Esophagus muscularis mucosa (tissue), 4 donors: ENCODE measurements at regions not wholly inside any gene's neighbourhood (a gene's known extent, or its start where the extent isn't known, plus 50 kb on each side); places are given as distances from the start of the nearest gene placed in this dataset.

ENCODE experiments used
- DNase-seq: peaks from one replicate; pipeline ENCODE4 v3.0.0-alpha.2; 2017; ENCODE audit errors: extremely low spot score
- H3K27ac ChIP-seq, 4 donors: fragments of 200-600 bp; sonication (generic); replicated peaks in 1 of 4; 1 replicate in 3 of 4; 2 replicates in 1 of 4; pipeline ENCODE4 v1.5.1; 2016 to 2019; ENCODE audit warnings: mild to moderate bottlenecking in 1 of 4
- H3K27me3 ChIP-seq, 4 donors: fragments of 200-600 bp; sonication (generic); one replicate each; pipeline versions ENCODE4 v1.5.1 to v1.6.0; 2016 to 2019
- H3K36me3 ChIP-seq, 4 donors: fragments of 200-600 bp; sonication (generic); one replicate each; pipeline ENCODE4 v1.5.1; 2016 to 2019
- H3K4me1 ChIP-seq, 4 donors: fragments of 200-600 bp; sonication (generic); one replicate each; pipeline ENCODE4 v1.5.1; 2016 to 2019
- H3K4me3 ChIP-seq, 4 donors: fragments of 200-600 bp; sonication (generic); 1 replicate in 2 of 4; 2 replicates in 2 of 4; pipeline ENCODE4 v1.5.1; 2016 to 2019; ENCODE audit warnings: mild to moderate bottlenecking in 4 of 4, moderate library complexity in 1 of 4
- H3K9me3 ChIP-seq, 4 donors: fragments of 200-600 bp; sonication (generic); 1 replicate in 3 of 4; 2 replicates in 1 of 4; pipeline ENCODE4 v1.5.1; 2016 to 2019
- EP300 ChIP-seq: sonication (generic); formaldehyde crosslinking; IDR thresholded peaks from one replicate; pipeline ENCODE4 v1.6.1; 2017; ENCODE audit warnings: antibody characterized with exemption
- POLR2A ChIP-seq: fragments of 450-650 bp; IDR thresholded peaks from one replicate; pipeline ENCODE4 v1.6.1; 2017; ENCODE audit warnings: antibody characterized with exemption, moderate library complexity, mild to moderate bottlenecking, low read depth
- POLR2AphosphoS5 ChIP-seq, 2 donors: sonication (generic); formaldehyde crosslinking; IDR thresholded peaks; one replicate each; pipeline ENCODE4 v1.6.1; 2017; ENCODE audit warnings: antibody characterized with exemption in 2 of 2
- whole genome bisulfite sequencing: methylation state at CpG from one replicate; pipeline ENCODE4 v1.1.5; 2018; 5-methylcytosine and 5-hydroxymethylcytosine counted together
- intact Hi-C: fragments of 100-400 bp; cut with DNase I; formaldehyde crosslinking; loops from one replicate; pipeline ENCODE4 v1.15.1; 2023
- TF ChIP-seq, protein P1 (sequence below), 3 experiments: fragments of 200-600 bp in 2 of 3; fragments of 450-650 bp in 1 of 3; sonication (generic) in 2 of 3; IDR thresholded peaks; one replicate each; pipeline ENCODE4 v1.5.1; 2017 to 2019; ENCODE audit warnings: antibody characterized with exemption in 3 of 3, mild to moderate bottlenecking in 2 of 3, moderate library complexity in 1 of 3

DNA sequence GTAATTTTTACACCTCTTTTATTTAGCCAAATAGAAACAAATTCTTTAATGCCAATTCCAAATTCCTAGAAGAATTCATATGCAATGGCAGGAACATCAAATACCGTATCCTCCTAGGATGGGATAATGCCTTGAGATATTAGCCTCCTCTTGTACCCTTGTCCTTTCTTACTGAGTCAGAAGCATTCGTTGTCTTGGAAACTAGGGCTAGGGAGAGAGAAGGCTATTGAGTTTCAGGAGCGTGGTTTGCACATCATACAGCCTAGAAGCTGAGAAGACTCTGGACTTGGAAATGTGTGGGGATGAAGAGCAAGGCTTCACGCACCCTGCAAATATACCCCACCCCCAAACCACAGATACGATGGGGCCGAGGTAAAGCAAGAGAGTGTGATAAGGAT lies 300.7 kb downstream of the SP3 start:
- WGBS: 76% methylated on average over 6 of the region's 6 CpGs
- intact Hi-C loops: no loop called here
- no peak for TF ChIP-seq EP300
- TF ChIP-seq, protein P1, sequence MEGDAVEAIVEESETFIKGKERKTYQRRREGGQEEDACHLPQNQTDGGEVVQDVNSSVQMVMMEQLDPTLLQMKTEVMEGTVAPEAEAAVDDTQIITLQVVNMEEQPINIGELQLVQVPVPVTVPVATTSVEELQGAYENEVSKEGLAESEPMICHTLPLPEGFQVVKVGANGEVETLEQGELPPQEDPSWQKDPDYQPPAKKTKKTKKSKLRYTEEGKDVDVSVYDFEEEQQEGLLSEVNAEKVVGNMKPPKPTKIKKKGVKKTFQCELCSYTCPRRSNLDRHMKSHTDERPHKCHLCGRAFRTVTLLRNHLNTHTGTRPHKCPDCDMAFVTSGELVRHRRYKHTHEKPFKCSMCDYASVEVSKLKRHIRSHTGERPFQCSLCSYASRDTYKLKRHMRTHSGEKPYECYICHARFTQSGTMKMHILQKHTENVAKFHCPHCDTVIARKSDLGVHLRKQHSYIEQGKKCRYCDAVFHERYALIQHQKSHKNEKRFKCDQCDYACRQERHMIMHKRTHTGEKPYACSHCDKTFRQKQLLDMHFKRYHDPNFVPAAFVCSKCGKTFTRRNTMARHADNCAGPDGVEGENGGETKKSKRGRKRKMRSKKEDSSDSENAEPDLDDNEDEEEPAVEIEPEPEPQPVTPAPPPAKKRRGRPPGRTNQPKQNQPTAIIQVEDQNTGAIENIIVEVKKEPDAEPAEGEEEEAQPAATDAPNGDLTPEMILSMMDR (IDR thresholded peaks at IDR 0.05): no peak
- TF ChIP-seq POLR2A: no peak
- no peak for TF ChIP-seq POLR2AphosphoS5 (IDR thresholded peaks at IDR 0.05)
- H3K36me3 ChIP-seq: no peaks in the 10 kb centered on the region
- no peaks in the 10 kb centered on the region for H3K9me3 ChIP-seq
- peaks cover 0 to 10% (median 0%) of the 10 kb centered on the region in 4 donors for H3K27me3 ChIP-seq
- H3K4me3 ChIP-seq: no peak overlapping the region
- no peaks in the 10 kb centered on the region for H3K4me1 ChIP-seq
- no peak overlapping the region for H3K27ac ChIP-seq
- DNase-seq: no peak

DNA sequence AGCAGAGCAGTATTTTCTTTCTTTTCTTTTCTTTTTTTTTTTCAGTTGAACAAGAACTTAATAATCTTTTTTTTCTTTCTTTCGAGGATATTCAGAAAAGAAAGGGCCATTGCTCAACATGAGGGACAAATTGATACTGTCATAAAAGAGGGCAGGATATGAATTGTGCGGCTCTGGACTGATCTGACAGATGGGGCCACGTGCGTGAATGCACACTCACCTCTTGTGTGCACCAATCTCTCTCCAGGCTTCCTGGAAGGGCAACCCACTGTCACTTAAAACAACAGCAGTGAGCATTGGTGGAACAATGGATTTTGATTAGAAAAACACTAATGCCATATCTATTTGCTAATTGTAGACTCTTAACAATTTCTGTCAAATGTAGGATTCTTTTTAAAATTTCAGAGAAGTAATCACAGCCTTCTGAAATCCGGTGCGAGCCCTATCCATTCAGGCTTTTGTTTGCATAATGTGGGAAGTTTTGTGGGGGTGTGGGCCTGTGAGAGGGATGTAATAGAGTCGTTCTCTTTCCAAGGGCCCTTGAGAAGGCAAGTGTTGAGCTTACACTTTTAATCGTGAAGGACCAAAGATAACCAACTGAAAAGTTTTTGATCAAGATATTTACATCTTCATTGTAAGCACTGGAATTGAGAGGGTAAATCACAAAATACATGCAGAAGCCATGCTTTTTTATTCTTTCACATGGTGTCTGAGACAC lies 298.8 kb downstream of the SP3 start:
- no peak for TF ChIP-seq POLR2A
- TF ChIP-seq, protein P1 (IDR thresholded peaks at IDR 0.05): no peak
- no peak for TF ChIP-seq POLR2AphosphoS5 (IDR thresholded peaks at IDR 0.05)
- no peak for TF ChIP-seq EP300
- peaks cover 0 to 10% (median 0%) of the 10 kb centered on the region in 4 donors for H3K27me3 ChIP-seq
- intact Hi-C loops: no loop called here
- no peak overlapping the region for H3K4me3 ChIP-seq
- H3K9me3 ChIP-seq: no peaks in the 10 kb centered on the region
- DNase-seq: no peak
- no peaks in the 10 kb centered on the region for H3K4me1 ChIP-seq
- H3K36me3 ChIP-seq: no peaks in the 10 kb centered on the region
- no peak overlapping the region for H3K27ac ChIP-seq
- 80% methylated on average over 8 of the region's 8 CpGs for WGBS

DNA sequence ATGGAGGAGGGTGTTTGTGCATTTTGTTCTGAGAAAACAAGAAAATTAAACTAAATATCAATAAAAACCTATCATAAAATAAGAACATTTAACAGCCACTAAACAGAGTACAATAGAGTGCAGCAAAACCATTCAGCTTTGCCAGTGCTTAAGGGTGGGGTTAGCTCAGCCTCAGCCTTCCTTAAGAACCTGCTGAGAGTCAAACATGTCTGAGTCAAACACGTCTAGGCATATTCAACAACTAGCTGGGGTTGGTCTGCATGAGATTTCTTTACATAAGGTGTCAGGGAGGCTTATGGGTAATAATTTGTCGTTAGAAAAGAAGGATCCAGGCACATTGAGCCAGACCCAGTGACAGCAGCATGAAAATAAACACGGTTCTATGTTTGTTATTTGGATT lies 298.2 kb downstream of the SP3 start:
- H3K36me3 ChIP-seq: no peaks in the 10 kb centered on the region
- no peak for TF ChIP-seq EP300
- TF ChIP-seq POLR2A: no peak
- TF ChIP-seq POLR2AphosphoS5 (IDR thresholded peaks at IDR 0.05): no peak
- TF ChIP-seq, protein P1 (IDR thresholded peaks at IDR 0.05): no peak
- WGBS: 56% methylated on average over 3 of the region's 3 CpGs
- H3K27ac ChIP-seq: no peak overlapping the region
- no peak overlapping the region for H3K4me3 ChIP-seq
- peaks cover 0 to 10% (median 0%) of the 10 kb centered on the region in 4 donors for H3K27me3 ChIP-seq
- no peaks in the 10 kb centered on the region for H3K4me1 ChIP-seq
- no peak for DNase-seq
- intact Hi-C loops: no loop called here
- H3K9me3 ChIP-seq: no peaks in the 10 kb centered on the region

DNA sequence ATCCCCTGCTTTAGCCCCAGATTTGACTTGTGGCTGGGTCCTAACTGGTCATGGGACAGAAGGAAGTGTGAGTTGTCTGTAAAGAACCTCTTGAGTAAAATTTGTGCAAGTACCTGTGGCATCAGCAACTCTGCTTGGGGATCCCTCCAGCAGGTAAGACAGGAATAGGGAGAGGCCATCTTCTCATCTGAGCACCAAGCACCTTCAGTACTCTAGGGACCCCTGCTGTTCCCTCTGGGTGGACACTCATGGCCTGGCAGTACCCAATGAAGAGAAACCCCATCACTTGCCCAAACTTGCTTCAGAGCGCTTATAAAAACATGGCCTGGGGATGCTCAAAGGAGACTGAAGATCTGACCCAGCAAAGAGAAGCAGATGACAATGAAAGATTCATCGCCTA lies 297.8 kb downstream of the SP3 start:
- no peaks in the 10 kb centered on the region for H3K4me1 ChIP-seq
- 99% methylated on average over 2 of the region's 2 CpGs for WGBS
- intact Hi-C loops: no loop called here
- no peaks in the 10 kb centered on the region for H3K9me3 ChIP-seq
- peak; percentile 75 for DNase-seq
- TF ChIP-seq, protein P1 (IDR thresholded peaks at IDR 0.05): no peak
- TF ChIP-seq EP300 (no peak), POLR2AphosphoS5 (IDR thresholded peaks at IDR 0.05) (no peak), POLR2A (no peak)
- no peak overlapping the region for H3K27ac ChIP-seq
- no peaks in the 10 kb centered on the region for H3K36me3 ChIP-seq
- H3K27me3 ChIP-seq: peaks cover 0 to 10% (median 0%) of the 10 kb centered on the region in 4 donors
- H3K4me3 ChIP-seq: no peak overlapping the region
